ENCODE measurements at regions not wholly inside any gene's neighbourhood (a gene's known extent, or its start where the extent isn't known, plus 50 kb on each side); places are given as distances from the start of the nearest gene placed in this dataset.

DNA sequence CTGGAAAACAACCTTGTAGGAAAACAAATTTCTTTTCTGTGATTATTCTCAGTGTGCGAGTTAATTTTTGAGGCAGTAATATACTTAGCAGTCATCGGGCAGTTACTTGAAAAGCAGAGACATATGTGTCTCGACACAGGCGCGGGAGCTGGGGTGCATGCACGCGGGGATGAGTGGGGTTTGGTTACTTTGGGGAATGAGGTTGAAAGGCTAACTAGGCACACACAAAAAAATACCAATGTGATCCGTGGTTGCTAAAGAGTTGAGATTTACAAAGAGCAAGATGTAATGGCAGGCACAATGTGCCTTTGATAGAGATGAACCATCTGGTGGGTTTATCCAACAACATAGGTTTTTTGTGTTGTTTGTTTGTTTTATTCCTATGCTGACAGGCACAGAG lies 703.8 kb upstream of the EEF2KMT start:
- WGBS, 5 donors, result 88 to 94% (median 92%) methylated on average over 8 of the region's 8 CpGs

DNA sequence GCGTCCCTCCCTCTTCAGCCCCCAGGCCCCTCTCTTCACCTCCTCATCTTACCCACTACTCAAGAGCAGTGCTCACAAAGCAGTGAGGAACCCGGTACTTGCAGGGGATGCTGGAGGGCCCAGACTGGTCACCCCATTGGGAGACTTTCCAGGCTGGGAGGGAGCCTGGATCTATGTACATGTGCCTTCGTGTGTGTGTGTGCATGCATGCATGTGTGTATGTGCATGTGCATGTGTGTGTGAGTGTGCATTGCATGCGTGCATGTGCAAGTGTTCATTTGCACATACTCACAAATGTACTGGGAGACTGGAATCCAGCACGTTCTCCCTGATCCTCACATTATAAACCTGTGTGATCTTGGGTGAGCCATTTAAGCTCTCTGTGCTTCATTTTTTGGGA lies 696.0 kb upstream of the EEF2KMT start:
- 63 to 74% (median 71%) methylated on average over 5 of the region's 5 CpGs for WGBS, 5 donors
- no peak overlapping the region for H3K27ac ChIP-seq

More for the DNA sequence above, 703.8 kb upstream of the EEF2KMT start:
- TF ChIP-seq POLR2A (IDR thresholded peaks at IDR 0.05) (no peak), POLR2AphosphoS5 (IDR thresholded peaks at IDR 0.05) (no peak)
- TF ChIP-seq, protein P1, sequence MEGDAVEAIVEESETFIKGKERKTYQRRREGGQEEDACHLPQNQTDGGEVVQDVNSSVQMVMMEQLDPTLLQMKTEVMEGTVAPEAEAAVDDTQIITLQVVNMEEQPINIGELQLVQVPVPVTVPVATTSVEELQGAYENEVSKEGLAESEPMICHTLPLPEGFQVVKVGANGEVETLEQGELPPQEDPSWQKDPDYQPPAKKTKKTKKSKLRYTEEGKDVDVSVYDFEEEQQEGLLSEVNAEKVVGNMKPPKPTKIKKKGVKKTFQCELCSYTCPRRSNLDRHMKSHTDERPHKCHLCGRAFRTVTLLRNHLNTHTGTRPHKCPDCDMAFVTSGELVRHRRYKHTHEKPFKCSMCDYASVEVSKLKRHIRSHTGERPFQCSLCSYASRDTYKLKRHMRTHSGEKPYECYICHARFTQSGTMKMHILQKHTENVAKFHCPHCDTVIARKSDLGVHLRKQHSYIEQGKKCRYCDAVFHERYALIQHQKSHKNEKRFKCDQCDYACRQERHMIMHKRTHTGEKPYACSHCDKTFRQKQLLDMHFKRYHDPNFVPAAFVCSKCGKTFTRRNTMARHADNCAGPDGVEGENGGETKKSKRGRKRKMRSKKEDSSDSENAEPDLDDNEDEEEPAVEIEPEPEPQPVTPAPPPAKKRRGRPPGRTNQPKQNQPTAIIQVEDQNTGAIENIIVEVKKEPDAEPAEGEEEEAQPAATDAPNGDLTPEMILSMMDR (IDR thresholded peaks at IDR 0.05 in 8 of 11, conservative IDR thresholded peaks at IDR 0.05 in 3 of 11), result no peak
- no peak for DNase-seq
- no peak overlapping the region for H3K4me3 ChIP-seq
- no peaks in the 10 kb centered on the region for H3K4me1 ChIP-seq
- intact Hi-C loops (cut with DNase I; ENCODE audit: low total_unique reads), result no loop called here
- H3K27me3 ChIP-seq (replicated peaks in 1 of 7), result no peaks in the 10 kb centered on the region
- H3K36me3 ChIP-seq, result no peaks in the 10 kb centered on the region
- H3K9me3 ChIP-seq, result peaks cover 0 to 43% (median 11%) of the 10 kb centered on the region in 8 donors
- H3K27ac ChIP-seq, result no peak overlapping the region

DNA sequence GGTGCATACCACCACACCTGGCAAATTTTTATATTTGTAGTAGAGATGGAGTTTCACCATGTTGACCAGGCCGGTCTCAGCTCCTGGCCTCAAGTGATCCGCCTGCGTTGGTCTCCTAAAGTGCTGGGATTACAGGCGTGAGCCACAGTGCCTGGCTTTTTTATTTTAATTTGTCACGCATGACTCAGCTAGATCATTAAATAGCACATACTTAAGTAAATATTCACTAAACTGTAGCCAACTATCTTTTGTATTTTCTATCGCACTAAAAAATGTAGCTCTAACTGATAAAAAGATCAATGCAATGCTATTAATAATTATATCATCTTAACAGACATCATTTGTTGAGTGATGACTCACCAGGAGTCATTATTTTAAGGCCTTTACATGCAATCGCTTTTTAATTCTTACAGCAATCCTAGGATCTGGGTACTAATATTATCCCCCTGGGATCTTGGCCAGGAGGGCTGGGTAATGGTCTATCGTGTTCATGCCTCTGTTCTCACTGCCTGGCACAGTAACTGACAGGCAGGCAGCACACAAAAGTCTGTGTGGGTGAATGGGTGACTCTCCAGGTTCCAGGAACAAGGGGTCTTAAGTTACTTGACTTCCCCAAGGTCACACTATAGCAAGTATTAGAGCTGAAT lies 693.5 kb upstream of the EEF2KMT start:
- Histone ChIP-seq H3K4me3 (no peak overlapping the region), H3K9me3 (peaks cover 0 to 8% (median 0%) of the 10 kb centered on the region in 8 donors), H3K27ac (no peak overlapping the region), H3K4me1 (no peaks in the 10 kb centered on the region), H3K27me3 (replicated peaks in 1 of 7) (no peaks in the 10 kb centered on the region), H3K36me3 (no peaks in the 10 kb centered on the region)
- TF ChIP-seq, protein P1 (IDR thresholded peaks at IDR 0.05 in 8 of 11, conservative IDR thresholded peaks at IDR 0.05 in 3 of 11), result no peak
- TF ChIP-seq POLR2A (IDR thresholded peaks at IDR 0.05) (no peak), POLR2AphosphoS5 (IDR thresholded peaks at IDR 0.05) (no peak)
- intact Hi-C loops (cut with DNase I; ENCODE audit: low total_unique reads), result no loop called here
- 75 to 84% (median 80%) methylated on average over 7 to 8 of the region's 8 CpGs for WGBS, 5 donors
- no peak for DNase-seq

More for the DNA sequence above, 696.0 kb upstream of the EEF2KMT start:
- H3K9me3 ChIP-seq, result peaks cover 0 to 18% (median under 1%) of the 10 kb centered on the region in 8 donors
- no peak for DNase-seq
- H3K36me3 ChIP-seq, result no peaks in the 10 kb centered on the region
- TF ChIP-seq POLR2AphosphoS5 (IDR thresholded peaks at IDR 0.05) (no peak), POLR2A (IDR thresholded peaks at IDR 0.05) (no peak)
- TF ChIP-seq, protein P1 (IDR thresholded peaks at IDR 0.05 in 8 of 11, conservative IDR thresholded peaks at IDR 0.05 in 3 of 11), result no peak
- no peaks in the 10 kb centered on the region for H3K4me1 ChIP-seq
- H3K27me3 ChIP-seq (replicated peaks in 1 of 7), result no peaks in the 10 kb centered on the region
- H3K4me3 ChIP-seq, result no peak overlapping the region
- intact Hi-C loops (cut with DNase I; ENCODE audit: low total_unique reads), result no loop called here

DNA sequence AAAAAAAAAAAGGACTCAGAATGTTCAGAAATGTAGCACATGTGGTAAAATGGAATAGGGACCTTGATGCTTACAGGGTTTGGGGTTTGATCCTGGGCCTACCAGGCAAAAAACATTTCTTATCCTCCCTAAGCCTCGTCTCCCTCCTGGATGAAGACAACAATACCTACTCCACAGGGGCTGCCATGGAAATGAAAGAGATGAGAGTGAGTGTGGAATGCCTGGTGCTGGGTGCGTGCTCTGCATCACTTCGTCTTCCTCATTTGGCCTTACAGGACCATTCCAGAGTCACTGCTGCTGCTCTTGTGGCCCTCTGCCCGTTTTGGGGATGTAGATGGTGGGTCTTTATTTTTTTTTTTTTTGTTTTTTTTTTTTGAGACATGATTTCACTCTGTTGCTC lies 692.9 kb upstream of the EEF2KMT start:
- Histone ChIP-seq H3K36me3 (no peaks in the 10 kb centered on the region), H3K4me3 (no peak overlapping the region), H3K9me3 (peaks cover 0 to 15% (median 0%) of the 10 kb centered on the region in 8 donors), H3K4me1 (no peaks in the 10 kb centered on the region), H3K27me3 (replicated peaks in 1 of 7) (no peaks in the 10 kb centered on the region), H3K27ac (no peak overlapping the region)
- DNase-seq, result no peak
- 50 to 62% (median 52%) methylated on average over 4 of the region's 4 CpGs for WGBS, 5 donors
- intact Hi-C loops (cut with DNase I; ENCODE audit: low total_unique reads), result no loop called here
- TF ChIP-seq POLR2A (IDR thresholded peaks at IDR 0.05) (no peak), POLR2AphosphoS5 (IDR thresholded peaks at IDR 0.05) (no peak)
- TF ChIP-seq, protein P1 (IDR thresholded peaks at IDR 0.05 in 8 of 11, conservative IDR thresholded peaks at IDR 0.05 in 3 of 11), result no peak
